OCI-M1 (cell line): ENCODE measurements at regions not wholly inside any gene's neighbourhood (a gene's known extent, or its start where the extent isn't known, plus 50 kb on each side); places are given as distances from the start of the nearest gene placed in this dataset.

Experiments
- DNase-seq: peaks from one replicate; lab custom pipeline; 2025; lab: John Stamatoyannopoulos, UW

DNA sequence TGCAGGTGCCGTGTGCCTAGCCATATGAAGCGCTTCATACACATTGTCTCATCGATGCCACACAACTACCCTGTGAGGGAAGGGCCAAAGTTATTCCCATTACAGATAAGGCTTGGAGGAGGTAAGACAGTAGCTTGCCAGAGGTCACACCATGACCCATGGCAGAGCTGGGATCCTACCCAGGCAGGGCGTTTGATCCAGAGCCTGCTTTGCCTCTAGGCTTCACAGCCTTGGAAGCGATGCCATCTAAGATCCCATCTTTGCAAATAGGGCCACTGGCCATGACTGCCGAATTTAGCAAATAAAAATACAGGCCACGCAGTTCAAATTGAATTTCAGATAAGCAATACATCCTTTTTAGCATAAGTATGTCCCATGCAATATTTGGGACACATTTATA lies 358.2 kb downstream of the BCOR start:
- DNase-seq: no peak

DNA sequence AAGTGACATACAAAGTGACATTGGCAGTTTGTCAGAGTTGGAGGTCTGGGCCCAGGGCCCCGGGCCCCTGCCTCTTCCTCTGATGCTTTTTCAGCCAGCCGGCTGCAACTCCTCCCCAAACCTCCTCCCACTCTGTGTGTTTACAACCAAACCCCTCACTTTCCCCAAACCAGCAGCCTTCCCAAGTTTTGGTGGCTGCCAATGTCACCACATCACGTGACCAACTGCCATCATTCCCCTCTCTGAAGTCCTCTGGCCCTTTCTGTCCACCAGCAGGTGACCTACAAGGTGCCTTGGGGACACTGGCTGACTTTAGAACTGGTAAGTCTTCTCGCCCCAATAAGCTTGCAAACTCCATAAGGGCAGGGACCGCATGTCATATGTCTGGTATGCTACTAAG lies 357.7 kb downstream of the BCOR start:
- no peak for DNase-seq

DNA sequence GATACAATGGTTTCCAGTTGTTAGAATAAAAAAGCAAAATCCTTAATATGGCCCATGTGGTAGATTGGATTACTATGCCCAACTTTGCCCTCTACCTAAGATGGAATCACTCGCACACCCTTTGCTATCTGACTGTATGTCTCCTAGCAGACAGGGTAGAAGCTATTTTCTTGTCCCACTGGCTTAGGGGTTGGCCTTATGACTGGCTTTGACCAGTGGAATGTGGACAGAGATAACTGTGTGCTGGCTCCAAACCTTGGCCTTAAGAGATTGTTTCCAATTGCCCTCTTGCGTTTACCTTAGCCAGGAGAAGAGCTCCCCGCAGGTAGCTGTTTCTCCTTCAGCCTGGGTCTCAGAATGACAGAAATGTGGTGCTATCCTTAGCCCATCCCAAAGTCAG lies 355.9 kb downstream of the BCOR start:
- no peak for DNase-seq

DNA sequence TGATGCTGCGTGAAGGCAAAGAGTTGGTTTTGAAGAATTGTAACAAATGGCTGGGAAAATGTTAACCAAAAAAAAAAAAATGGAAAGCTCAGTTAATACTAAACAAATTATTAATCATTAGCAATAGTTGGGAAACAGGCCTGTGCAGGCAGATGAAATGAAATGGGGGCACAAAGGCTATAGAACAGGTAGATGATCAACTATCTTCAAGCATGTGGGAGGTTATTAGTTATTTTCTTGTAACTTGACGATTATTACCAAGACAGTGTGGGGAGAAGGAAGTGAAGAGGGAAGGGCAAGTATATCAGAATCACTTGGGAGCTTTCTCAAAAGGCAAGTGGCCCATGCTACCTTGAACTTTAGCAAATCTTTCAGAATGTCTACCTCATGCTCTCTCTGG lies 351.9 kb downstream of the BCOR start:
- no peak for DNase-seq

DNA sequence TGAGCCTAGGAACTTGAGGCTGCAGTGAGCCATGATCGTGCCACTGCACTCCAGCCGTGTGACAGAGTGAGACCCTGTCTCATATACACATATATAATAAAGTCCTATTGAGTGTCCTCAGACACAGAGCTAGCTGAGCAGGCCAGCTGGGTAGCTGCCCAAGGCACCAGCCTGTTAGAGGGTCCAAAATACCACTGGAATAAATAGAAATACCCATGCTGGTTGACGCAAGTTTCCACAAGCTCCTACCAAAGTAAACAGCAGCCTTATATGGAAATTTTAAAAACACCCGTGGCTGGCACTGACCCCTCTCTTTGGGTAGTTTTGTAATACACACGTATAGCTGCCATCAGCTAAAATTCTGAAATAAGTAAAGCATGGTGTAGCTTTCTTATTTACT lies 348.6 kb downstream of the BCOR start:
- DNase-seq: no peak

DNA sequence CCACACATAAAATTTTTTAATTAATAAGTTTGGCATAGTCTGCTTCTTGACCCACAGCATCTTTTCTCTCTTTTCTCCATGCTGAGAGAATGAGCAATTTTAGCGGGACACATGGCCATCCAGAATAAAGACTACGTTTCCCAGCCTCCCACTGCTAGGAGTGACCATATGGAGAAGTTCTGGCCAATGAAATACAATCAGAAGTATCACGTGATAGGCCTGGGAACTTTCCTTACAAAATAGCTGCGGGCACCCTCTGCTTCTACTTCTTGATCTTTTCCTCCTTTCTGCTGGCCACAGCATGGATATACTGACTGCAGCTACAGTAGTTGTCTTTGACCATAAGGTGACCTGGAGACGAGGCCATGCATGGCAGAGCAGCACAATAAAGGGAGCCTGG lies 348.0 kb downstream of the BCOR start:
- peak; percentile 17 for DNase-seq

DNA sequence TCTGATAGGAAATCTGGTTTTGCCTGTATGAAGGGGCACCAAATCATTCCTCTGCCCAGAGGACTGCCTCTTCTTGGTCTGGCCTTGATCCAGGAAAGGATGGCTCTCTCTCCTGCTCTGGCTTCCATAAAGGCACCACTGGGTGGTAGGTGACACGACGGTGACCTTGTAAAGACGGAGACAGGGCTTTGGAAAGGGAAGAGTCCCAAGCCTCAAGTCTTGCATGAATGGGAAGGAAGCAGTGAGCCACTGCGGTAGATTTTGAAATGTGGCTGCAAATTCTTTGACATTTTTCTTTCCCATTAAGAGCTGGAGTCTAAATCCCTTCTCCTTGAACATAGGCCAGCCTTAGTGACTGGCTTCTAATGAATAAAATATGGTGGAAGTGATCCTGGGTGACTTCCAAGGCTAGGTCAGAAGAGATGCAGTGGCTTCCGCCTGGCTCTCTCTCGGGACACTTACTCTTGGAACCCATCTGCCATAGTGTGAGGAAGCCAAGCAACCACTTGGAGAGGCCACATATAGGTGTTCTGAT lies 347.4 kb downstream of the BCOR start:
- no peak for DNase-seq

DNA sequence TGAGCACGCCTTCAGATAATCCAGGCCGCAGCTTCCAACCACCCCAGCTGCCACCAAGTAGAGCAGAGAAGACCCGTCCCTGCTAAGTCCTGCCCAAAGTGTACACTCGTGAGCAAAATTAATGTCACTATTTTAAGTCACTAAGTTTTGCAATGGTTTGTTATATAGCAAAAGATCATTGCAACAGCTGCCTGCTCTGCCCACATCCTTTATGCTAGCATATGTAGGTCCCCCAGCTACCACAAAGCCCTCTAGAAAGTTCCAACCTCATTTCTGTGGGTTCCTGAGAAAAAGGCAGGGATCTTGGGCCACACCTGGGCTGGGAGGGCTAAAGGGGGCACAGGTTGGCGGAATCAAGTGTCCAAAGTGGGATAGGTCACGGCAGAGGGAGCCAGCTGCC lies 346.9 kb downstream of the BCOR start:
- no peak for DNase-seq

DNA sequence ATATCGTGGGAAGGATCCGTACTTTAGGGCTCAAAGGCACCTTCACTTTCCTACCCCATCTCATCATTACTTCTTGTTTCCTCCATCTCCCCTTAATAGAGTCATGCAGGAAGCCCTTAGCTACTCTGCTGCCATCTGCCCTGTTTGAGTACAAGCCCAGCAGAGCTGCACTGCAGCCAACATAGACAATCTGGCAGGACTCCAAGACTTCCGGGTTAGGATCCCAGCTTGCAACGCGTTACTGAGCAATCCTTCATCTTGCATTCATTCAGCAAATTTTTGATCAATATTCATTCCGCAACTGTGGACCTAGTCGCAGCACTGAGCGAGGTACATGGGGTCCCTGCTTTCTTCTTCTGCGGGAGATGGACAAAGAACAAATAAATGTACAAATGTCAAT lies 344.9 kb downstream of the BCOR start:
- no peak for DNase-seq

DNA sequence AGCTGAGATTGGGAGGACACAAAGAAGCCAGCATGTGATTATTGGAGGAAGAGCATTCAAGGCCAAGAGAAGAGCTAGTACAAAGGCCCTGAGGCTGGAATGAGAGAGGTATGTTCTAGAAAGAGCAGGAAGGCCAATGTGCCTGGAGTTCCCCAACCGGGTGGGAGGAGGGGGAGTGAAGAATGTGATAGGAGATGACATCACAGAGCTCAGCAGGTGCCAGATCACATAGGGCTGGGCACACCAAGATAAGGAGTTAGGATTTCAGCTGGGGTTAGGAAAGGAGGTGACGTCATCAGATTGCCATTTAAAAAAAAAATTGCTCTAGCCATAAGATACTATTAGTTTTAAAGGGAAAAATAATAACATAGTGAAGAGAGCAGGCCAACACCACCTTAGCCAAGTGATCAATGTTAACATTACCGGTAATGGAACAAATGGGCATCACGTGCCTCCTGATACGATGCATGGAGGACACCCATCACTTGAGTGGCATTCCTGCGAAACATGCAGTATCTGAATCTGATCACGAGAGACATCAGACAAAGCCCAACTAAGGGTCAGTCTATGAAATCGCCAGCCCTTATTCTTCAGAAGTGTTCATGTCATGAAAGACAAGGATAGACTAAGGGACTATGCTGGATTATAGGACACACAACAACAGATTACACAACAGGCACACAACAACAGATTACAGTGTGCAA lies 344.3 kb downstream of the BCOR start:
- DNase-seq: peak; percentile 56

DNA sequence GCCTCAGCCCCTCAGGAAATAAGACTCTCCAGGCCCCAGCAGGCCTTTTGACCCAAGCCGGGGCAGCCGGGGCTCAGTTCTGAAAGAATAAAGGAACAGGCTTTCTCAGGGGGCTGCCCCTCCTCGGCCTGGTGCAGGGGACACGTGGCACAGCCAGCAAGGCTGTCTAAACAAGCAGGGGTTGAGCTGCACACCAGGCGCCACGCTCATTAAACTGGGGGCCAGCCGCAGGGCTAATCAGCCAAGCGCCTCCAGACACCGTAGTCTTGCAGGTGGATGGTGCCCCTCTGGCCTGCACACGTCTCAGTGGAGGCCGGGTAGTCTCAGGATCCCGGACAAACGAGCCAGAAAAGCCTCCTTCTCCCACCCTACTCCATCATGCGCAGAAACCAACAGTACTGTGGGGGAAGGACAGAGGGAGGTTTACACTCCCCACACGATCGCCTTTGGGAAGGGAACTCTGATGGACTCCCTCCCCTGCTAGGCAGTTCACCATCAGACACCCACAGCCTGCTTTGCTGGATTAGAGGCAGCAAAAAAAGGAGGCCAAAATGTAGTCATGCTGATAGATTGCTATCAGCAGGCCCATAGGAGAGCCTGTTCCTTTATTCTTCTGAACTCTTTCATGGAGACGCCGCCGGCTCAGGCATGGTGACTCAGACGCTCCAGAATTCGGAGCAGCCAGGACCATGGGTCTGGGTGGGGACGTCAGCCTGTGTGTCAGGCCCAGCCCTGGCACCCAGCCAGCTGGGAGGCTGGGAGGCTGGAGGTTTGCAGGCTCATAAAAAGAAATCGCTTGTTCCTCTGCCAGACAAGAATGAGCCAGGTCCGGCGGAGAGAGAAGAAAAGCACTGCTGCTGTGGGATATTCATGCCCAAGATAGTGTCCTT lies 342.4 kb downstream of the BCOR start:
- peak; percentile 9 for DNase-seq

DNA sequence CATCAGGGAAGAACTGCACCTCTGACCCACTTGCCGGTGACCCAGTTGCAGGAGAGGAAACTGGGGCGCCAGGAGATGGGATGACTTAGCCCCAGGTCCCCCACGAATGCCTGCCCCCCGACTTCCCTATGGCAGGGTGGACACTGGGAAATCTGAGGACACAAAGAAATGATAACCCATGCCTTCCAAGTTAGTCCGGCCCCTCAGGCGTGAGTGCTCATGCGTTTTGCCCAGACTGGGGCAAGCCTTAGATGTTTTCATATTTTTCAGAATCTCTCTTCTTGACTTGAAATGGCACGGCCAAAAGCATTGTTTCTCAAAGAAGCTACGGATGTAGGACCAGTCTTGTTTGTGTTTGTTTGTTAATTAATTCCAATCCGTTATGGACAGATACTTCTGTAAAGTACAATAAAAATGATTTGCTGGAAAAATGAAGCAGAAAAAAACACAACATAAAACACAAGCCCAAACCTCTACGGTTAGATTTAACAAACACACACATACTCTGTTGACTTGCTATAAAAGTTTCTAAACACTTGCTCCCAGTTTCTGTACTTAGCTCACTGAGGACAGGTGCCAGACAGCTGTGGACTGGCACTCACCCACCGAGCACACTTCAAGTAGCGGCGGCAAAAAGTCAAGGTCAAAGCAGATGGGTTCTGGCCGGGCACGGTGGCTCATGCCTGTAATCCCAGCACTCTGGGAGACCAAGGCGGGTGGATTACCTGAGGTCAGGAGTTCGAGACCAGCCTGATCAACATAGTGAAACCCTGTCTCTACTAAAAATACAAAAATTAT lies 341.5 kb downstream of the BCOR start:
- no peak for DNase-seq

DNA sequence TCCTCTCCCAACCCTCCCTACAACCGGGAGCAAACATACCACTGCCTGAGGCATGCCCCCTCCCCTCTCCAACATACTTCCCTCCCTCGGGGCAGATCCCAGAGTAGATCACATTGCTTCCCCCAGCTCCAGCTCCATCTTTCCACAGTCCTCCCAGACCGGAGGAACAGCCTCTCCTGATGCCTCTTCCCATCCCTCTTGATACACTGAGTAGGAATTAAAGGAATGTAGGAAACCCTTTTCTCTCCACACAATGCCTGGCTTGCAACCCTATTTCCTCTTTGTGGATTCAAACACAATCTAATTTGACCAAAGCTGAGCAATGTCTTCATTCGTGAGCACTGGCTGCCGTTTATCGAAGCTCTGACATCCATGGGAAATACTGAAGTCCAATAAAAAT lies 339.8 kb downstream of the BCOR start:
- DNase-seq: no peak

DNA sequence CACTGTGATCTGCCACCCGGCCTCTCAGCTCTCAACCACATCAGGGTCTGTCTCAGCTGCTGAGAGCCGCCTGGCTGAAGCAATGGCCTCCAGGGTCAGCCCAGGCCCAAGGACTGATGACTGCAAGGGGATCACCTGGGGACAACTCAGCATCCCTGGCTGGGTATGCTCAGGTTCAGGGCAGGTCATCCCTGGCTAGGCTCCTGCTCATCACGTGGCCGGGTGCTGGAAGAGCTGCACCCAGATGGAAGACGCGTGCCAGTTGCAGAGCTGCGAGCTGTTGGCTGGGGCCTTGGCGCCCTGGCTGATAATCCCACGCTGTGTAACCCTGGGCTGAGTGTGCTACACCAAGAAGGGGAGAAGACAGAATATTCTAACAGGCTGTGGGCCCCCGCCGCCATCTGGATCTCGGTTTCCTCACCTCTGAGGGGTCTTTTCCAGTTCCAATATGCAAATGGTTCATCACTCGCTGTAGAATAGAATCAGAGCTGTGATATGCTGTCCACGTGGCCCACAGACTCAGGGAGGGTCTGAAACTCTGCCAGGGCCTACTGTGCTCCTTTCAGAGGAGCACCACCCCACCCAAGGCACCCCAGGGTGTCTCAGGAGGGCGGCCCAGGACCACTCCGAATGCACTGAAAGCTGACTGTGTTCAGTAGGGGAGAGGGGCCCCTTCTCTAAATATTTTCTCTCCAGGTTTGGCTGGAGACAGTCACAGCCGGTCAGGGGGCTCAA lies 338.8 kb downstream of the BCOR start:
- no peak for DNase-seq

DNA sequence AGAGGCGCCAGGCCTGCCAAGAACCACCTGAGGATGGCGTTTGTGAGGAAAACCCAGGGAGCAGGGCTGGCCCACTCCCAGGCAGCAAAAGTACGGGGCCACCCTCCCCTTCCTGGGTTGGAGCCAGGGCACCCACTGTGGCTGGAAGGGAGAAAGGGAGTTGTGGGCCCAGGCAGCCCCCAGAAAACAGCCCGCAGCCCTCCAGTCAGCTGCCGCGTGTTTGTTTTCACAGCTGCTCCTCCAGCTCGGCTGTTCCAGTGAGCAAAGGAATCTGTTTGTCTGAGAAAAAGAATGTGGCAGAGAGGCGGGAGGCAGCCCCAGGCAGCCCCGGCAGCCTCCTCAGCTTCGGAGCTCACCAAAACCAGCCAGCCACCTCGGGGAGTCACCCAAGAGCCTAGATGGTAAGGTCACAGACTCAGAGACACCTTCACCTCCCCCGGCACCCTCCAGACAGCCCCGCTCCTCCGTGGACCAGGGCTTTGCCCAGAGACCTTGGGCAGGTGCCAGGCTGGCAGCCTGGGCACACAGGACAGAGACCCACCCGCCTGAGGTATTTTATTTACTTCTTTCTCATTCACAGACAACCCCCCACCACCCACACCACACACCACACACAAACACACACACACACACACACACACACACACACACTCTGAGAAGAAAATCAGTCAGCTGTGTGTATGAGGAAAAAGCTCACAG lies 338.1 kb downstream of the BCOR start:
- no peak for DNase-seq

DNA sequence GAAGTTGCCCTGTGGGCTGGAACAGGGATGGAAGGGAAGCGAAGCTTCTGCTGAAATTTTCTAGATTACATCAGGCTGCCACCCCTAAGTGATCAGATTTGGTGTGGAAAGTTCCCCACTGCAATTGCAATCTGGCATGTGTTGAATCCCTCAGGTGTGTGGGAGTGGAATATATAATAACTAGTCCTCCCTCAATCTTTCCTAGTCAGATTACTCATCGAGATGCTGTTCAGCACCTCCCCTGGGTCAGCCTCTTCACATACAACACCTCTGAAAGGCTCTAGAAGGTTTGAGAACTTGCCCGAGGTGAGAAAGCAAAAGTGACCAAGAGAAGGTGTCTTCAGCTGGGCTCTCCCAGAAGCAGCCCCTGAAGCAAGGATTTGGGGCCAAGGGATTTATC lies 336.8 kb downstream of the BCOR start:
- no peak for DNase-seq

DNA sequence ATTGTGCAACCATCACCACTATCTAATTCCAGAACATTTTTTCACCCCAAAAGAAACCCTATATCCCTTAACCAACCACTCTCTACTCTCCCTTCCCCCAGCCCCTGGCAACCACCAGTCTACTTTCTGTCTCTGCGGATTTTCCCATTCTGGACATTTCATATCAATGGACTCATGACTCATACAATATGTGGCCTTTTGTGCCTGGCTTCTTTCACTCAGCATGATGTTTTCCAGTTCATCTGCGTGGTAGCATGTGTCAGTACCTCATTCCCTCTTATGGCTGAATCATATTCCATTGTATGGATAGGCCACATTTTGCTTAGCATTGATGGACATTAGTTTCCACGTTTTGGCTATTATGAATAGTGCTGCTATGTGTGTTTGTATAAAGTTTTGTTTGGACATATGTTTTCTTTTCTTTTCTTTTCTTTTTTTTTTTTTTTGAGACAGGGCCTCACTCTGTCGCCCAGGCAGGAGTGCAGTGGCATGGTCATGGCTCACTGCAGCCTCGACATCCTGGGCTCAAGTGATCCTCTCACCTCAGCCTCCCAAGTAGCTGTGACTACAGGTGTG lies 335.4 kb downstream of the BCOR start:
- DNase-seq: no peak

DNA sequence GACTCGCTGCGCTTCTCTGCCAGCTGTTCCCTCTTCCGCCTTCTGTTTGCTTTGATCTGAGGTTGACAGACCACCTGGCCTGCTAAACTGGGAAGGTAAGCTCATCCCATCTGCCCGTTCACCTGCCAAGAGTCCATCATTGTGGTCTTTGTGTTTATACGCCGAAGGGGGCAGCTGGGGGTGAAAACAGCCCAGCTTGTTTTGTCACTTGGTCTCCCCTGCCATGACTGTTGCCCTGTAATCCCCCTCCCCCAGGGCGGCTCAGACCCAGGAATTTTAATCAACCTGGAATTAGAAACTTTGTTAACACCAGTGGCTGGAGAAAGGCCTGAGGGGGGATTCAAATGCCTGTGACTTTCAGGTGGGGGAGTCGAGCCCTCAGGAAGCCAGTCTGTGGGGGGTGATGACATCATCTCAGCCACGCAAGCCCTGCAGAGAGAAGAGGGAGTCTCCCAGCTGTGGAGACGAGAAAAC lies 333.3 kb downstream of the BCOR start:
- DNase-seq: no peak

DNA sequence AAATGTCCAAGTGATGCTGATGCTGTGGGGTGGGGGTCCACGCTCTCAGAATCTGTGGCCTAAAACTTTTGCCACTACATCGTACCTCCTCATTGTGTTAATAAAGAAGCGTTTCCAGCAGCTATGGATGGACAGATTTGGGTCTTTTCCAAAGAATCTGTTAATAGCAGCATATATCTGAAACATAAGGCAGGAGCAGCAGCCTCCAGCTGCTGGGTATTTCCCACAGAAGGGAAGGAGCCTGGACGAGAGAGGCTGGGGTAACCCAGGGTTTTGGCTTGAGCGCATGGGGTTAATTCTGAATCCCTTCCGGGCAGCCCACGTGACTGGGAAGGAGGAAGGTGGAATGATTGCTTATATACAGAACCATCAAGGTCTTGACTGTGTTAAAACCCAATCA lies 332.4 kb downstream of the BCOR start:
- no peak for DNase-seq

DNA sequence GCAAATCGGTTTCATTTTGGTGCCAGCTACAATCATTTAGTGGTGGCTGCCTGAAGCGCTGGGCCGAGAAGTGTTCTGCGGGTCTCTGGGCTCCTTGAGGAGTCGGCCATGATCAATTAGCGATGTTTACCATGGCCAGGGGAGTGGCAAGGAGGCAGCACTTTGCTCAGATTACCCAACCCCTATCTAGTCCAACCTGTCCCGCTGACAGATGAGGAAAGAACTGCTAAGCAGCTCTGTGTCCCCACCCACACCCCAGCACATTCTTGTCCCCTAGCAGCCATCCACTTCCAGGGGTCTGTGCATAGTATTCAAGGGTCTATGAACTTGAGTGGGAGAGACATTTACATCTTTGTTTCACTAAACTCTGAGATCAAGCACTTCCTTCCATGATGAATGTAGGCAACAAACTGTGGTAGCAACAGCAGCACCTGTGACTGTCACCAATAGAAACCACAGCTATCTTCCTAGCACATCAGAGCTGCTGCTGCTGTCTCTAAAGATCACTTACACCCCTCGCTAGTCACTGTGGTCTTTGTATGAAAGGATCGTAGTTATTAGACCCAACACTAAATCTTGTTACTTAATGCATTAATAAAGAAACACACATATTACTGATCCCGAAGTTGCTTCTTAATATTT lies 331.6 kb downstream of the BCOR start:
- DNase-seq: no peak
